WI38 (cell line): ENCODE measurements at regions not wholly inside any gene's neighbourhood (a gene's known extent, or its start where the extent isn't known, plus 50 kb on each side); places are given as distances from the start of the nearest gene placed in this dataset.

Experiments
- H3K4me3 ChIP-seq: 2 replicates; pipeline ENCODE4 v1.5.1; 2011; ENCODE audit warnings: low read depth, mild to moderate bottlenecking, control low read depth, low read length
- CTCF ChIP-seq: IDR thresholded peaks from 2 replicates; pipeline ENCODE4 v1.5.1; 2012; ENCODE audit warnings: low read depth, mild to moderate bottlenecking, control low read depth, low read length

- no peak for TF ChIP-seq CTCF
- H3K4me3 ChIP-seq, result no peak overlapping the region
Observed at GRCh38 chr2:150909613-150910012, 352.1 kb downstream of the RBM43 start.

GRCh38 chr2:150909090-150909489, 352.6 kb downstream of the RBM43 start:
- no peak overlapping the region for H3K4me3 ChIP-seq
- no peak for TF ChIP-seq CTCF

- no peak overlapping the region for H3K4me3 ChIP-seq
- no peak for TF ChIP-seq CTCF
Observed at GRCh38 chr2:150907466-150907865, 354.2 kb downstream of the RBM43 start.

GRCh38 chr2:150903461-150903860, 358.2 kb downstream of the RBM43 start:
- H3K4me3 ChIP-seq, result no peak overlapping the region
- TF ChIP-seq CTCF, result no peak

- H3K4me3 ChIP-seq, result no peak overlapping the region
- no peak for TF ChIP-seq CTCF
Observed at GRCh38 chr2:150903055-150903454, 358.6 kb downstream of the RBM43 start.

GRCh38 chr2:150900913-150901312, 360.8 kb downstream of the RBM43 start:
- TF ChIP-seq CTCF, result no peak
- H3K4me3 ChIP-seq, result no peak overlapping the region

GRCh38 chr2:150895968-150896367, 365.7 kb downstream of the RBM43 start:
- H3K4me3 ChIP-seq, result no peak overlapping the region
- no peak for TF ChIP-seq CTCF
